ENCODE measurements at regions not wholly inside any gene's neighbourhood (a gene's known extent, or its start where the extent isn't known, plus 50 kb on each side); places are given as distances from the start of the nearest gene placed in this dataset.

DNA sequence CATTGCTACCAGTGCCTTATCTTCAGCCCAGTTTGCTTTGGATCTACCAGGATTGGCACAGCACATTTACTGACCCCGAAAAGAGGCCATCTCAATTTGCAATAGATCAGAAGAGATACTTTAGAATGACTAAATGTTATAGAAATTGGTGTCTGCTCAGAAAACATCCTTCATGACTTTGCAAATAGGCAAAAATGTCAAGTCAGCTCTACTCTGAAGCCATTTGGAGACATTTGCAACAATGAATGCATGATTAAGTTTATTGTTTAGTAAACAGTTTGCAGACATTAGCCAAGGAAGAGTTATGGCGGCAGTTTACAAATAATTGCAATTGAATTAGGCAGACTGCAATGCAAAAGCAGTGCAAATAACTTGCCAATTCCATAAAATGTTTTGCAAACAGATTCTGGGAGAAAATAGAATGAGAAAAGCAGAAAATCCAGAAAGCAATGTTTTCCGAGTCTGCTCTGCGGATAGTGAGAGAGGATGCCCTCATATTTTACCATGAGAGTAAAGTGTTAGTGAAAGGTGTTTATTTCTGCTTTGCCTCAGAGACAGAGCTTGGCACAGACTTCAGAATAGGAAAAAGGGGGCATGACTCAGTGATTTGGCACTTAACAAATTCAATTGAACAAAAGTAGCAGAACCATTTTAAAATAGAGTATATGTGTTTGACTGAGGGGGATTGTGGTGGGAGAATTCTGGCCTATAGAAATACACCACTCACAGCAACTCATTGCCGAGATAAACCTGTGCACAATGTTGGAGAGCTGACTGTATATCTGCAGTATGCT is 334.9 kb upstream of the NR2F2 start:
- Mint-ChIP-seq H3K9me3 (no peaks in the 10 kb centered on the region), H3K4me3 (no peak overlapping the region), H3K27me3 (ENCODE audit: insufficient read depth, low read depth, poor library complexity) (peaks cover 2% of the 10 kb centered on the region), H3K36me3 (ENCODE audit: low read depth) (no peaks in the 10 kb centered on the region), H3K27ac (no peak overlapping the region), H3K4me1 (peaks cover 15% of the 10 kb centered on the region)
- Histone ChIP-seq H3K27ac (ENCODE audit: low read depth) (no peak overlapping the region), H3K79me2 (replicated peaks; ENCODE audit: insufficient read depth) (no peaks in the 10 kb centered on the region), H2AFZ (peak overlapping the region; percentile 88), H3F3A (replicated peaks; ENCODE audit: low read depth) (no peaks in the 10 kb centered on the region), H3K4me2 (peak overlapping the region; percentile 58; the same call in 1 of the 2 replicates), H3K4me1 (ENCODE audit: insufficient read depth) (peaks cover 23% of the 10 kb centered on the region), H3K4me3 (no peak overlapping the region), H3K36me3 (ENCODE audit: insufficient read depth) (no peaks in the 10 kb centered on the region), H3K9me2 (ENCODE audit: insufficient read depth) (peaks cover 3% of the 10 kb centered on the region), H3K27me3 (ENCODE audit: insufficient read depth) (no peaks in the 10 kb centered on the region), H4K20me1 (replicated peaks; ENCODE audit: insufficient read depth) (no peaks in the 10 kb centered on the region)
- ATAC-seq (no peak), DNase-seq (ENCODE audit: low spot score) (no peak)
- TF ChIP-seq, protein P1, sequence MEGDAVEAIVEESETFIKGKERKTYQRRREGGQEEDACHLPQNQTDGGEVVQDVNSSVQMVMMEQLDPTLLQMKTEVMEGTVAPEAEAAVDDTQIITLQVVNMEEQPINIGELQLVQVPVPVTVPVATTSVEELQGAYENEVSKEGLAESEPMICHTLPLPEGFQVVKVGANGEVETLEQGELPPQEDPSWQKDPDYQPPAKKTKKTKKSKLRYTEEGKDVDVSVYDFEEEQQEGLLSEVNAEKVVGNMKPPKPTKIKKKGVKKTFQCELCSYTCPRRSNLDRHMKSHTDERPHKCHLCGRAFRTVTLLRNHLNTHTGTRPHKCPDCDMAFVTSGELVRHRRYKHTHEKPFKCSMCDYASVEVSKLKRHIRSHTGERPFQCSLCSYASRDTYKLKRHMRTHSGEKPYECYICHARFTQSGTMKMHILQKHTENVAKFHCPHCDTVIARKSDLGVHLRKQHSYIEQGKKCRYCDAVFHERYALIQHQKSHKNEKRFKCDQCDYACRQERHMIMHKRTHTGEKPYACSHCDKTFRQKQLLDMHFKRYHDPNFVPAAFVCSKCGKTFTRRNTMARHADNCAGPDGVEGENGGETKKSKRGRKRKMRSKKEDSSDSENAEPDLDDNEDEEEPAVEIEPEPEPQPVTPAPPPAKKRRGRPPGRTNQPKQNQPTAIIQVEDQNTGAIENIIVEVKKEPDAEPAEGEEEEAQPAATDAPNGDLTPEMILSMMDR (conservative IDR thresholded peaks at IDR 0.05; ENCODE audit: low read depth in 2 of 2), result no peak
- TF ChIP-seq STAT1 (IDR thresholded peaks at IDR 0.05; ENCODE audit: unreplicated experiment), result no peak
- no peak for TF ChIP-seq CREB1 (CRISPR knock-in tag; IDR thresholded peaks at IDR 0.05; ENCODE audit: low read depth)
- TF ChIP-seq, protein P2, sequence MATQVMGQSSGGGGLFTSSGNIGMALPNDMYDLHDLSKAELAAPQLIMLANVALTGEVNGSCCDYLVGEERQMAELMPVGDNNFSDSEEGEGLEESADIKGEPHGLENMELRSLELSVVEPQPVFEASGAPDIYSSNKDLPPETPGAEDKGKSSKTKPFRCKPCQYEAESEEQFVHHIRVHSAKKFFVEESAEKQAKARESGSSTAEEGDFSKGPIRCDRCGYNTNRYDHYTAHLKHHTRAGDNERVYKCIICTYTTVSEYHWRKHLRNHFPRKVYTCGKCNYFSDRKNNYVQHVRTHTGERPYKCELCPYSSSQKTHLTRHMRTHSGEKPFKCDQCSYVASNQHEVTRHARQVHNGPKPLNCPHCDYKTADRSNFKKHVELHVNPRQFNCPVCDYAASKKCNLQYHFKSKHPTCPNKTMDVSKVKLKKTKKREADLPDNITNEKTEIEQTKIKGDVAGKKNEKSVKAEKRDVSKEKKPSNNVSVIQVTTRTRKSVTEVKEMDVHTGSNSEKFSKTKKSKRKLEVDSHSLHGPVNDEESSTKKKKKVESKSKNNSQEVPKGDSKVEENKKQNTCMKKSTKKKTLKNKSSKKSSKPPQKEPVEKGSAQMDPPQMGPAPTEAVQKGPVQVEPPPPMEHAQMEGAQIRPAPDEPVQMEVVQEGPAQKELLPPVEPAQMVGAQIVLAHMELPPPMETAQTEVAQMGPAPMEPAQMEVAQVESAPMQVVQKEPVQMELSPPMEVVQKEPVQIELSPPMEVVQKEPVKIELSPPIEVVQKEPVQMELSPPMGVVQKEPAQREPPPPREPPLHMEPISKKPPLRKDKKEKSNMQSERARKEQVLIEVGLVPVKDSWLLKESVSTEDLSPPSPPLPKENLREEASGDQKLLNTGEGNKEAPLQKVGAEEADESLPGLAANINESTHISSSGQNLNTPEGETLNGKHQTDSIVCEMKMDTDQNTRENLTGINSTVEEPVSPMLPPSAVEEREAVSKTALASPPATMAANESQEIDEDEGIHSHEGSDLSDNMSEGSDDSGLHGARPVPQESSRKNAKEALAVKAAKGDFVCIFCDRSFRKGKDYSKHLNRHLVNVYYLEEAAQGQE (IDR thresholded peaks at IDR 0.05; ENCODE audit: unreplicated experiment), result no peak
- TF ChIP-seq POLR2AphosphoS5 (IDR thresholded peaks at IDR 0.05; ENCODE audit: low read depth), result no peak
- TF ChIP-seq, protein P3, sequence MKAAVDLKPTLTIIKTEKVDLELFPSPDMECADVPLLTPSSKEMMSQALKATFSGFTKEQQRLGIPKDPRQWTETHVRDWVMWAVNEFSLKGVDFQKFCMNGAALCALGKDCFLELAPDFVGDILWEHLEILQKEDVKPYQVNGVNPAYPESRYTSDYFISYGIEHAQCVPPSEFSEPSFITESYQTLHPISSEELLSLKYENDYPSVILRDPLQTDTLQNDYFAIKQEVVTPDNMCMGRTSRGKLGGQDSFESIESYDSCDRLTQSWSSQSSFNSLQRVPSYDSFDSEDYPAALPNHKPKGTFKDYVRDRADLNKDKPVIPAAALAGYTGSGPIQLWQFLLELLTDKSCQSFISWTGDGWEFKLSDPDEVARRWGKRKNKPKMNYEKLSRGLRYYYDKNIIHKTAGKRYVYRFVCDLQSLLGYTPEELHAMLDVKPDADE (IDR thresholded peaks at IDR 0.05), result no peak
- TF ChIP-seq NANOG (IDR thresholded peaks at IDR 0.05; ENCODE audit: borderline replicate concordance), result no peak
- no peak for TF ChIP-seq ZNF114 (CRISPR knock-in tag; IDR thresholded peaks at IDR 0.05)
- no peak for TF ChIP-seq EZH2 (IDR thresholded peaks at IDR 0.05; ENCODE audit: low read depth, unreplicated experiment)
- TF ChIP-seq EZH2phosphoT487 (IDR thresholded peaks at IDR 0.05; ENCODE audit: unreplicated experiment), result no peak
- no peak for TF ChIP-seq JUNB (IDR thresholded peaks at IDR 0.05; ENCODE audit: unreplicated experiment)
- TF ChIP-seq ZNF331 (CRISPR knock-in tag; IDR thresholded peaks at IDR 0.05; ENCODE audit: low read depth), result no peak
- TF ChIP-seq, protein P4, sequence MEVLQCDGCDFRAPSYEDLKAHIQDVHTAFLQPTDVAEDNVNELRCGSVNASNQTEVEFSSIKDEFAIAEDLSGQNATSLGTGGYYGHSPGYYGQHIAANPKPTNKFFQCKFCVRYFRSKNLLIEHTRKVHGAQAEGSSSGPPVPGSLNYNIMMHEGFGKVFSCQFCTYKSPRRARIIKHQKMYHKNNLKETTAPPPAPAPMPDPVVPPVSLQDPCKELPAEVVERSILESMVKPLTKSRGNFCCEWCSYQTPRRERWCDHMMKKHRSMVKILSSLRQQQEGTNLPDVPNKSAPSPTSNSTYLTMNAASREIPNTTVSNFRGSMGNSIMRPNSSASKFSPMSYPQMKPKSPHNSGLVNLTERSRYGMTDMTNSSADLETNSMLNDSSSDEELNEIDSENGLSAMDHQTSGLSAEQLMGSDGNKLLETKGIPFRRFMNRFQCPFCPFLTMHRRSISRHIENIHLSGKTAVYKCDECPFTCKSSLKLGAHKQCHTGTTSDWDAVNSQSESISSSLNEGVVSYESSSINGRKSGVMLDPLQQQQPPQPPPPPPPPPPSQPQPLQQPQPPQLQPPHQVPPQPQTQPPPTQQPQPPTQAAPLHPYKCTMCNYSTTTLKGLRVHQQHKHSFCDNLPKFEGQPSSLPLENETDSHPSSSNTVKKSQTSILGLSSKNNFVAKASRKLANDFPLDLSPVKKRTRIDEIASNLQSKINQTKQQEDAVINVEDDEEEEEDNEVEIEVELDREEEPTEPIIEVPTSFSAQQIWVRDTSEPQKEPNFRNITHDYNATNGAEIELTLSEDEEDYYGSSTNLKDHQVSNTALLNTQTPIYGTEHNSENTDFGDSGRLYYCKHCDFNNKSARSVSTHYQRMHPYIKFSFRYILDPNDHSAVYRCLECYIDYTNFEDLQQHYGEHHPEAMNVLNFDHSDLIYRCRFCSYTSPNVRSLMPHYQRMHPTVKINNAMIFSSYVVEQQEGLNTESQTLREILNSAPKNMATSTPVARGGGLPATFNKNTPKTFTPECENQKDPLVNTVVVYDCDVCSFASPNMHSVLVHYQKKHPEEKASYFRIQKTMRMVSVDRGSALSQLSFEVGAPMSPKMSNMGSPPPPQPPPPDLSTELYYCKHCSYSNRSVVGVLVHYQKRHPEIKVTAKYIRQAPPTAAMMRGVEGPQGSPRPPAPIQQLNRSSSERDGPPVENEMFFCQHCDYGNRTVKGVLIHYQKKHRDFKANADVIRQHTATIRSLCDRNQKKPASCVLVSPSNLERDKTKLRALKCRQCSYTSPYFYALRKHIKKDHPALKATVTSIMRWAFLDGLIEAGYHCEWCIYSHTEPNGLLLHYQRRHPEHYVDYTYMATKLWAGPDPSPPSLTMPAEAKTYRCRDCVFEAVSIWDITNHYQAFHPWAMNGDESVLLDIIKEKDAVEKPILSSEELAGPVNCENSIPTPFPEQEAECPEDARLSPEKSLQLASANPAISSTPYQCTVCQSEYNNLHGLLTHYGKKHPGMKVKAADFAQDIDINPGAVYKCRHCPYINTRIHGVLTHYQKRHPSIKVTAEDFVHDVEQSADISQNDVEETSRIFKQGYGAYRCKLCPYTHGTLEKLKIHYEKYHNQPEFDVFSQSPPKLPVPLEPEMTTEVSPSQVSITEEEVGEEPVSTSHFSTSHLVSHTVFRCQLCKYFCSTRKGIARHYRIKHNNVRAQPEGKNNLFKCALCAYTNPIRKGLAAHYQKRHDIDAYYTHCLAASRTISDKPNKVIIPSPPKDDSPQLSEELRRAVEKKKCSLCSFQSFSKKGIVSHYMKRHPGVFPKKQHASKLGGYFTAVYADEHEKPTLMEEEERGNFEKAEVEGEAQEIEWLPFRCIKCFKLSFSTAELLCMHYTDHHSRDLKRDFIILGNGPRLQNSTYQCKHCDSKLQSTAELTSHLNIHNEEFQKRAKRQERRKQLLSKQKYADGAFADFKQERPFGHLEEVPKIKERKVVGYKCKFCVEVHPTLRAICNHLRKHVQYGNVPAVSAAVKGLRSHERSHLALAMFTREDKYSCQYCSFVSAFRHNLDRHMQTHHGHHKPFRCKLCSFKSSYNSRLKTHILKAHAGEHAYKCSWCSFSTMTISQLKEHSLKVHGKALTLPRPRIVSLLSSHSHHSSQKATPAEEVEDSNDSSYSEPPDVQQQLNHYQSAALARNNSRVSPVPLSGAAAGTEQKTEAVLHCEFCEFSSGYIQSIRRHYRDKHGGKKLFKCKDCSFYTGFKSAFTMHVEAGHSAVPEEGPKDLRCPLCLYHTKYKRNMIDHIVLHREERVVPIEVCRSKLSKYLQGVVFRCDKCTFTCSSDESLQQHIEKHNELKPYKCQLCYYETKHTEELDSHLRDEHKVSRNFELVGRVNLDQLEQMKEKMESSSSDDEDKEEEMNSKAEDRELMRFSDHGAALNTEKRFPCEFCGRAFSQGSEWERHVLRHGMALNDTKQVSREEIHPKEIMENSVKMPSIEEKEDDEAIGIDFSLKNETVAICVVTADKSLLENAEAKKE (CRISPR knock-in tag; IDR thresholded peaks at IDR 0.05), result no peak
